GM19238 (cell line): ENCODE measurements at regions not wholly inside any gene's neighbourhood (a gene's known extent, or its start where the extent isn't known, plus 50 kb on each side); places are given as distances from the start of the nearest gene placed in this dataset.

Experiments
- DNase-seq: peaks from one replicate; pipeline ENCODE4 v3.0.0; 2011; ENCODE audit warnings: low spot score; ENCODE audit not compliant: insufficient read length

GRCh38 chr2:128525653-128526052 is 207.0 kb upstream of the HS6ST1 start:
- DNase-seq: no peak

GRCh38 chr2:128526455-128526976 is 207.8 kb upstream of the HS6ST1 start:
- DNase-seq: no peak

- no peak for DNase-seq
Observed at GRCh38 chr2:128528133-128528532, 209.5 kb upstream of the HS6ST1 start.

DNA sequence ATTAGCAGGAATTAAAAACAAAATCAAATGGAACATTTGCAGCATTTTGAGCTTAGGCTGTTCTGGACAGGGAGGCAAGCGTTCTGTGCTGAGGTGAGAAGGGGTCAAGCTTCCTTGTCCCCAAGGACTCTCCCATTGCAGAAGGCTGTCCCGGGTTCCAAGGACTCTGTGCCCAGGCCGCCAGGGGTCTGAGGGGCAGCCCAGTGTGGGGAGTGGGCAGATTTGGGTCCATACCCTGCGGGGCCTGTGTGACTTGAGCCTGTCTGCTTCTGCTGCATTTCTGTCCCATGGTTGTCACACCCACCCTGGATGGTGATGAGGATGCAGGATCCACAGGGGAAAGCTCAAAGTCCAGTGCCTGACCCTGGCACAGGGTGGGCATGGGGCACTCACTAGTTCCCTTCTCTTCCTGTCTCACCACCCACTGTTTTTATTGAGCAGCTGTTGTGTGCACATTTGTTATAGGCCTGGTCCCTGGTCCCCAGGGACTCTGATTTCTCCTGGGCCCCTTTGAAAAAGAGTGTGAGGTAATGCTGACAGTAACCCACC is 211.4 kb upstream of the HS6ST1 start:
- no peak for DNase-seq

DNA sequence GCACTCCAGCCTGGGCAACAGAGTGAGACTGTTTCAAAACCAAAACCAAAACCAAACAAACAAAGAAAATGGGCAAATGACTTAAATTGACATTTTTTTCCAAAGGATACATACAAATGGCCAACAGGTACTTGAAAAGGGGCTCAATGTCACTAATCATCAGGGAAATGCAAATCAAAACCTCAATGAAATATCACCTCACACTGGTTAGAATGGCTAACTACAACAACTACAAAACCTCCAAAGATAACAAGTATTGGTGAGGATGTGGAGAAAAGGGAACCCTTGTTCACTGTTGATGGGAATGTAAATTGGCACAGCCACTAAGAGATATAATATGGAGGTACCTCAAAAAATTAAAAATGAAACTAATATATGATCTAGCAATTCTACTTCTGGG is 213.2 kb upstream of the HS6ST1 start:
- DNase-seq: no peak

DNA sequence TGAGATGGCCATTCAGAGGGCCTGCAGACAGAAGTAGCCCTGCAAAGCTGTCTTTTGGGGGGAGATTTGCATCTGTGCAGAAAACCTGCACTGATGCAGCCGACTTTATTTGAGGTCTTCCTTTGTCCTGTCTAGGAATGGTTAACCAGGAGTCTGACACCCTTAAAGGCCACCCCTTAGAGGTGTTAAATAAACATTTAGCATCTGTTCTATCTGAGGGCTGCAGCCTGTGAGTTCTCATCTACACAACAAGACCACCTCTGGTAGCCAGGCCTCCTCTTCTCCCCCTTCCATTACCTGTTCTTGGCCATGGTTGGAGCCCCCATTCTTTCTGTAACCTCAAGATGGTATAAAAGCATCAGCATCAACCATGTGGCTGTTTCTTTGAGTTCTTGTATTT is 214.4 kb upstream of the HS6ST1 start:
- no peak for DNase-seq

DNA sequence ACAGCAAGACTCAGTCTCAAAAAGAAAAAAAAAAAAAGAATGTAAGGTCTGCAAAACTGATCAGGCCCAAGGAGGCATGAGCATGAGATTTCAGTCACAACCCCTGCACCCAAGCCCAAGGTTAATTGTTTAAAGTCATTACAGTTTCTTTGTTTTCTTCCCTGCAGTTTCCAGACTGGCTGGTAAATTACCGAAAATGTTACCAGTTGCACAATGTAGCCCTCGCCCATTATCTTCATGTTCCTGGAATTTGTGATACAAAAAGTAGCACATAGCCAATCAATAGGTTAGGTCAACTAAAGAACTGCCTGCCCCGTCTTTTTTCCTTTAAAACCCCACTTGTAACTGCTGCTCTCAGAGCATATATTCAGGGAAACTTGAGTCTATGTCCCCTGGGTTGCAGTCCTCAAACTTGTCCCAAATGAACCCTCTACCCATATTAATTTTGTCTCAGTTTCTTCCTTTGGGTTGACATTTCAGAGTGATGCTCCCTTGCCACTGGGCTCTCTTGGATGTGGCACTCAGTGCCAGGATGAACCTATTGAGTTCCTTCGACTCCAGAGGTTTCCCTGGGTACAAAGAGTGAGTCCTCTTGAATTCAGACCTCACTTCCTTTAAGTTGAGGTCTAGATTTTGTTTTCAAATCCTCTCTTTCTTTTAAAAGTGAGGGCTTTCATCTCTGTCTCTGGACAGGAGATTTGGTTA is 216.2 kb upstream of the HS6ST1 start:
- DNase-seq: no peak

- no peak for DNase-seq
Observed at GRCh38 chr2:128535953-128536352, 217.3 kb upstream of the HS6ST1 start.

DNA sequence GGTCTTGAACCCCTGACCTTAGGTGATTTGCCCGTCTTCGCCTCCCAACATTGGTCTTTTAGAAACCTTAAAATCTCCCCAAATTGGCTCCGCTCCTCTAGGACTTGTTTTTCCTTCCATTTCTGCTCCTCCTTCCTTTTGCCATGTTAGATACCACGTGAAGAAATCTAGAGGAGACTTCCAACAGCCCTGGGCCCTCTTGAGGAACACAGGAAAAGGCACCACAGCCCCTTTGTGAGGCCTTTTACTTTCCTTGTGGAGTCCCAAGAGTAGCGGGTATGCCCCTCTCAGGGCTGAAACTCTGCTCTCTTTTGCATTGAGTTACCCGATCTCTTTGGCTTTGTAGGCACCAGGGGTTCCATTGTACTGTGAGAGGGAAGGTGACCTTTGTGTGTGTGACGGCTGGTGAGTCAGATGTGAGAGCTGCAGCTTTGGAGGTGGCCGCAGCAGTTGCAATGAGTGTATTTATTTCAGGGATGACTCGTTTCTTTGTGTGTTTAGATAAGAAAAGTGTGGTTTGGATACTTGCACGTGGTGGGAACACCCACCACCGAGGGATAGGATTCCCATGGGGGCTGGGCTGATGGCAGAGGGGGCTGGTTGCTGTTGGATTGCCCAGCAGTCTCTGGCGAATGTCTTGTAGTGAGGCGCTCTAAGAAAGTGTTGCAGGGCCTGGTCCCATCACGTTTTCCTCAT is 218.4 kb upstream of the HS6ST1 start:
- DNase-seq: no peak

DNA sequence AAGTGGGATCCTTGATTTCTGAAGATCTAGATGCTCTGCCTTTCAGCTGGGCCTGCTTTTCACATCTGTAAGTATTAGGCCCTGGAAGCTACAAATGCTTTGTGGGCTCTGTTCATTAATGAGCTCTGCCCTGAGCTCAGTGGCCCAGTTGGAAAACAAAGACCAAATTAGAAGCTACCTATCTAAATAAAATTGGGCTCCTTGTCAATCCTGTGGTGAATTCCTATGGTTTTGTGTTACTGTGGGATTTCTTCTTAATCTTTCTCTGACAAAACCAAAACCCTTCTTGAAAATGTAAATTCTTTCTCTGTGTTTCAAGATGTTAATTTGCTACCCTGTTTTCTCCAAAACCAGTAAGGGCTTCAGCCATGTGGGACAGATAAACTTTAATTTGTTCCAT is 219.0 kb upstream of the HS6ST1 start:
- no peak for DNase-seq

DNA sequence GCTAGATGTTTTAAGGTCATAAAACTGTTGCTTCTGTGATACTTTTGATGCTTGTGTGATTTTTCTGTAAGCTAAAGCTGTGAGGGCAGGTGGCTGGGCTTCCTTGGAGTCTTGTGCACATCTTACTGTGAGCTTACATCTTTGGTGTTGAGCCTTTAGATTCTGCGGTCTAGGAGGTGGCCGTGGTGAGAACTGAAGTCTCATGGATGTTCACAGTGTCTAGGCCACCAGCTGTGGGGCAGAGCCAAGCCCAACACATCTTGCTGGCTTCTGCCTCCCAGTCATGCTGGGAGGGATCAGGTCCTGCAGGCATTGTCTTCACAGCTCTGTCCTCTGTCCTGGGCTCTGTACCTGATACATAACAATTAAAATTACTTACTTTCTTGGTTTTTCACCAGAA is 219.7 kb upstream of the HS6ST1 start:
- no peak for DNase-seq

DNA sequence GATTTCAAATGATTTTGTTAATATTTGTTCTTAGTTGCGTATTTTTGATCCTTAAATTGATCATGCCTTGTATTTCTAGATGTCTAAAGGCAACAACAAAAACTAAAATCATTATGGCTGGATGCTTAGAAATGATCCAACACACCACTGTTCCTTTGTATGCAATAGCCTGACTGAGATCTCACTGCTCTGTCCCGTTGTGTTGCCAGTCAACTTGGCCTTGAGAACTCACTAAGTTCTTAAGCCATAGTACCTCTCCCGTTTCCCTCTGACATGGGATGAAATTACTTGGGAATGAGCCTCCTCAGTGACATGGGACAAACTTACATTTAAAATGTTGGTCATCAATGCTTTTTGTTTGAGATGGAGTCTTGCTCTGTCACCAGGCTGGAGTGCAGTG is 222.0 kb upstream of the HS6ST1 start:
- no peak for DNase-seq

DNA sequence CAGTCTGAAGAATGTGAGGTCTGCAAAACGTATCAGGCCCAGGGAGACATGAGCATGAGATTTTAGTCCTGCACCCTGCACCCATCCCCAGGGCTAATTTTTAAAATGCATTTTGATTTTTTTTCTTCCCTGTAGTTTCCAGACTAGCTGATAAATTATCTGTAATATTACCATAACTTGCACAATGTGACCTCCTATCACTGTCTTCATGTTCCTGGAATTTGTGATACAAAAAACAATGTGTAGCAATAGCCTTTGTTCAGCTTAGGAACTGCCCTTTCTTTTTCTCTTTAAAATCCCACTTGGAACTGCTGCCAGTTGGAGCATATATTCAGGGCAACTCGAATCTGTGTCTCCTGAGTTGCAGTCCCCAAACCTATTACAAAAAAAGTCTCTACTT is 222.8 kb upstream of the HS6ST1 start:
- DNase-seq: no peak

- no peak for DNase-seq
Observed at GRCh38 chr2:128543036-128543435, 224.4 kb upstream of the HS6ST1 start.

GRCh38 chr2:128543646-128544045 is 225.0 kb upstream of the HS6ST1 start:
- DNase-seq: no peak

GRCh38 chr2:128544321-128545037 is 225.8 kb upstream of the HS6ST1 start:
- DNase-seq: no peak

- no peak for DNase-seq
Observed at GRCh38 chr2:128545085-128545484, 226.4 kb upstream of the HS6ST1 start.

DNA sequence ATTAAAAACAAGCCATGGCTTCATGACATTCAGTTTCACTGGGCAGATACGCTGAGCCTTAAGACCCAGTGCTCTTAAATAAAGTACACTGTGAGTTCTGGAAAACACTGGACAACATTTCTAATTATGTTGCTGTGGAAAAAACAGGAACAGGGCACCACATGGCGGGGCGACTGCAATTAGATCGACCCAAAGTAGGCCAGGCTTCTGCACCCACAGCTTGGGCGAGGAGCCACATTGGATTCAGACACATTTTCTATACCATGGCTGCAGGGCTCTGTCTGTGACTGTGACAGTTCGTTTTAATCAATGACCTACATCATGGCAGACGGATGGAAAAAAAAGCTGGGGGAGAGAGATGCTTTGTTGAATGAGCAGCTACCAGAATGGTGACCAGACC is 227.2 kb upstream of the HS6ST1 start:
- DNase-seq: no peak

DNA sequence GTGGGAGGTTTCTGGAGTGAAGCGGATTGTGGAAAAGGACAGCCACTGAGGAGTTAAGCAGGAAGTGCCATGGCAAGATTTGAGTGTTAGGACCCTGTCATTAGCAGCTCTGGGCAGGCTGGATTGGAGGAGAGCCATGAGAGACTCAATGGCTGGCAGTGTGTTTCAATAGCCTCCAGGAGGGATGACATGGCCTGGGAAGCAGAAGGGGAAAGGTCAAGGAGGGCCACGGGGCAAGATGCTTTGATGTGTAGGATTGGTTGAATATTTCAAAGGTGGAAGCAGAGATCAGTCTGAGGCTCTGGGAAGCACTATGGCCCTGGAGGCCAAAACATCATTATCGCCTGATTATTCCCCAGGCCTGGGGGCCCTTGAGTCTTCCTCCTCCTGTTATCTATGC is 229.0 kb upstream of the HS6ST1 start:
- no peak for DNase-seq

DNA sequence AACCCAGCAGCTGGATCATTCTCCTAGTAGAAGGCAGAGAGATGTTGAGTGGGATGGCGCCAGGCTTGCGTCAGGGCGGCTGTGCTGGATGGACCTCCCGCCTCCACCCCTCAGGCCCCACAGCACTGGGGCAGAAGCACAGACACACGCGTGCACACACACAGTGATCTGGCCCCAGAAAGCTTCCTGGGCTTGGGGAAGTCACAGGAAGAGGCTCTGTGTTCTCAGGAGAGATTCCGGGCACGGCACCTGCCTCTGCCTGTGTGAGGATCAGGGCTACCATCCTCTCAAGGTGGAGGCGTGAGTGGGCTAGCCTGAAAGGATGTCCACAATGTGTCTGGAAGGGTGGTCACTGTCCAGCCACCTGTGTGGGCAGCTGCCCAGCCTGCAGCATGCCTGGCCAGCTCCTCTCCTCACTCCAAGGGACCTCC is 229.8 kb upstream of the HS6ST1 start:
- DNase-seq: no peak

DNA sequence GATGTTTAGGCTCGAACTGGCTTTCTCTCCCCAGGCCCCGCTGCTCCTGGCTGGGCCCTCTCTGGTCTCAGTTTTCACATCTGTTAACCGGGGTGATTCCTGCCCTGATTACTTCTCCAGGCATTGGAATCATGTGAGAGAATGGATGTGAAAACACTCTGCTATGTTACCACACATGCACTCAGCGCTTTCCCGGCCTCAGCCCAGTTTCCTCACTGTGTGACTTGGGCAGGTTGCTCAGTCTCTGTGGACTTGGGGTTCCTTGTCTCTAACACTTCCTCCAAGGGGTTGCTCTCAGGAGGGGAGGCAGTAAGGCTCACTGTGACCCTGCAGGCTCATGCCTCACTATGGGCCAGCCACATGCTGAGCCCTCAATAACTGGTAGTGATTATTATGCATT is 230.4 kb upstream of the HS6ST1 start:
- no peak for DNase-seq

DNA sequence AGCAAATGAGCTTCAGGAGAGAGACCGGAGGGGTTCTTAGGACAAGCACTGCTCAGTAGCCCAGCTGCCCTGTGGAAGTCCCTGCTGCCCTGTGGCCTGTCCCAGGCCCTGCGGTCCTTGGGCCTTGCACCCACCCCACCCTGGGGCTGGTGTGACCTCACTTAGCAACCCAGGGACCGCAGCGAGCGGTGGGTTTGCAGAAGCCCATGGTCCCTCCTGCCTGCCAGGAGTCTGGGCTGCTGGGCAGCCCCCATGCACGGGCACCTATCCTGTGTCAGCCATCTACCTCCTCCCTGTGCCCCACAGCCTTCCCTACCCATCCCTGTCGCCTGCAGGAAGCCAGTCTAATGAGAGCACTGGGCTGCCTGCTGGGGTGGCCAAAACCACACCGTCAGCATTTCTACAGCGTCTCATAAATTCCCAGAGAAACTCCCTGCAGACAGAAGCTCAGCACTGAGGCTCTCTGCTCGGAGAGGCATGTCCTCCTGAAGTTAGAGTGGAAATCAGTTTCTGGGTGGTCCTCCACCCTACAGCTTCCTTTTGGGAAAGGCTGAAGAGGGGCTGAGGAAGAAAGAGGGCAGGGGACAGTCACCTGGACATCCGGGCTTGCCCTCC is 231.1 kb upstream of the HS6ST1 start:
- DNase-seq: no peak
